ENCODE measurements at regions not wholly inside any gene's neighbourhood (a gene's known extent, or its start where the extent isn't known, plus 50 kb on each side); places are given as distances from the start of the nearest gene placed in this dataset.
"Not testable (repeated sequence)": the region's sequence is repeated elsewhere in the genome, so short reads cannot be mapped to it uniquely, and the experiment has no call there.

- no peak overlapping the region for H2AK9ac ChIP-seq (replicated peaks; ENCODE audit: low read depth, low read length, poor library complexity)
Measured at GRCh38 chr1:190688096-190688495, 210.4 kb upstream of the BRINP3 start.

GRCh38 chr1:190698488-190698887 lies 220.8 kb upstream of the BRINP3 start:
- H3K18ac ChIP-seq (ENCODE audit: low read depth, low read length); H2BK20ac ChIP-seq (ENCODE audit: low read depth, low read length); H4K20me1 ChIP-seq (ENCODE audit: insufficient read depth, low read length); in situ Hi-C loops (cut with MboI; ENCODE audit: low sequenced_read_pairs); H3K9me3 ChIP-seq (ENCODE audit: control insufficient read depth, insufficient read depth, low read length); DNase-seq; H3K23ac ChIP-seq (ENCODE audit: low read depth, low read length); H2BK120ac ChIP-seq (ENCODE audit: low read depth, low read length); H3K4me1 ChIP-seq (ENCODE audit: control insufficient read depth, insufficient read depth, low read length); H2BK5ac ChIP-seq (ENCODE audit: low read depth, low read length, poor library complexity, severe bottlenecking); H3K4me3 ChIP-seq (ENCODE audit: insufficient read depth, low read depth, low read length); H2AK9ac ChIP-seq (replicated peaks; ENCODE audit: low read depth, low read length, poor library complexity); CTCF ChIA-PET; H3K14ac ChIP-seq (replicated peaks; ENCODE audit: low read depth, low read length); H3K27ac ChIP-seq (ENCODE audit: insufficient read depth, low read length); ATAC-seq (ENCODE audit: low read depth); H2BK15ac ChIP-seq (ENCODE audit: low read depth, low read length); H4K8ac ChIP-seq (ENCODE audit: low read depth in 2 of 2, low read length in 2 of 2); H2AK5ac ChIP-seq (ENCODE audit: low read depth, low read length); H3K4ac ChIP-seq (ENCODE audit: low read depth, low read length); H3K9ac ChIP-seq (ENCODE audit: low read depth, low read length); BruUV-seq (replicated peaks); H4K91ac ChIP-seq (ENCODE audit: insufficient read depth, low read depth, low read length); intact Hi-C loops (cut with micrococcal nuclease); dilution Hi-C loops (cut with HindIII; ENCODE audit: low sequenced_read_pairs, unreplicated experiment); H3K9me1 ChIP-seq (ENCODE audit: insufficient read depth, low read length); H3K79me1 ChIP-seq (ENCODE audit: low read depth in 1 of 2, low read length in 2 of 2); H3K56ac ChIP-seq (ENCODE audit: extremely low read depth, insufficient read depth, low read length); POLR2A ChIA-PET (ENCODE audit: unreplicated experiment); H3K27me3 ChIP-seq (ENCODE audit: control insufficient read depth, insufficient read depth, low read length); H3K4me2 ChIP-seq (ENCODE audit: low read depth, low read length); H2AFZ ChIP-seq (replicated peaks; ENCODE audit: low read length, poor library complexity); H4K5ac ChIP-seq (ENCODE audit: low read depth, low read length); H3K36me3 ChIP-seq (ENCODE audit: control insufficient read depth, insufficient read depth, low read length): not testable (repeated sequence)
- WGBS, 2 experiments (ENCODE audit: extremely low coverage in 2 of 2, insufficient read length in 1 of 2): no CpG with 5 or more reads among the region's 4 CpGs

More at GRCh38 chr1:190688096-190688495, 210.4 kb upstream of the BRINP3 start:
- H3K14ac ChIP-seq (replicated peaks; ENCODE audit: low read depth, low read length): no peak overlapping the region
- no peak overlapping the region for H2BK5ac ChIP-seq (ENCODE audit: low read depth, low read length, poor library complexity, severe bottlenecking)
- WGBS, 2 experiments (ENCODE audit: extremely low coverage in 2 of 2, insufficient read length in 1 of 2): no CpG with 5 or more reads among the region's 1 CpG
- no peak overlapping the region for H2BK15ac ChIP-seq (ENCODE audit: low read depth, low read length)
- H3K9me3 ChIP-seq (ENCODE audit: control insufficient read depth, insufficient read depth, low read length): no peaks in the 10 kb centered on the region
- dilution Hi-C loops (cut with HindIII; ENCODE audit: low sequenced_read_pairs, unreplicated experiment) (no loop called here), intact Hi-C loops (cut with micrococcal nuclease) (no loop called here), in situ Hi-C loops (cut with MboI; ENCODE audit: low sequenced_read_pairs) (no loop called here)
- no peak overlapping the region for H4K91ac ChIP-seq (ENCODE audit: insufficient read depth, low read depth, low read length)
- no peaks in the 10 kb centered on the region for H3K27me3 ChIP-seq (ENCODE audit: control insufficient read depth, insufficient read depth, low read length)
- H2AK5ac ChIP-seq (ENCODE audit: low read depth, low read length): no peak overlapping the region
- no peak overlapping the region for H3K4me3 ChIP-seq (ENCODE audit: insufficient read depth, low read depth, low read length)
- H3K4ac ChIP-seq (ENCODE audit: low read depth, low read length): no peak overlapping the region
- CTCF ChIA-PET: interaction anchor here (1.5 kb wide), 1 partner anchor 9 kb away, joined by 5 read pairs; no protein-coding TSS in a partner anchor
- no TSS peak for BruUV-seq (replicated peaks)
- POLR2A ChIA-PET (ENCODE audit: unreplicated experiment): no interaction called here
- H3K4me1 ChIP-seq (ENCODE audit: control insufficient read depth, insufficient read depth, low read length): no peaks in the 10 kb centered on the region
- H4K8ac ChIP-seq (ENCODE audit: low read depth in 2 of 2, low read length in 2 of 2): no peak overlapping the region
- H3K9me1 ChIP-seq (ENCODE audit: insufficient read depth, low read length): no peaks in the 10 kb centered on the region
- DNase-seq (peak; percentile 24), ATAC-seq (ENCODE audit: low read depth) (no peak)
- no peak overlapping the region for H2BK20ac ChIP-seq (ENCODE audit: low read depth, low read length)
- H3K79me1 ChIP-seq (ENCODE audit: low read depth in 1 of 2, low read length in 2 of 2): no peaks in the 10 kb centered on the region
- no peak overlapping the region for H3K27ac ChIP-seq (ENCODE audit: insufficient read depth, low read length)
- H2BK120ac ChIP-seq (ENCODE audit: low read depth, low read length): no peak overlapping the region
- TF ChIP-seq MAFK (IDR thresholded peaks at IDR 0.05; ENCODE audit: low read depth, low read length): no peak
- 0 out of 2 replicates have a peak, but pooled peaks have one; percentile 2 for TF ChIP-seq CEBPB (IDR thresholded peaks at IDR 0.05; ENCODE audit: low read depth, low read length)
- no peak overlapping the region for H2AFZ ChIP-seq (replicated peaks; ENCODE audit: low read length, poor library complexity)
- H3K23ac ChIP-seq (ENCODE audit: low read depth, low read length): no peak overlapping the region
- no peak overlapping the region for H3K9ac ChIP-seq (ENCODE audit: low read depth, low read length)
- H3K36me3 ChIP-seq (ENCODE audit: control insufficient read depth, insufficient read depth, low read length): no peaks in the 10 kb centered on the region
- no peaks in the 10 kb centered on the region for H4K20me1 ChIP-seq (ENCODE audit: insufficient read depth, low read length)
- no peak overlapping the region for H3K18ac ChIP-seq (ENCODE audit: low read depth, low read length)
- H3K4me2 ChIP-seq (ENCODE audit: low read depth, low read length): no peak overlapping the region
- no peak overlapping the region for H4K5ac ChIP-seq (ENCODE audit: low read depth, low read length)
- H3K56ac ChIP-seq (ENCODE audit: extremely low read depth, insufficient read depth, low read length): no peak overlapping the region

Measured in IMR-90 (cell line).